ENCODE measurements at regions not wholly inside any gene's neighbourhood (a gene's known extent, or its start where the extent isn't known, plus 50 kb on each side); places are given as distances from the start of the nearest gene placed in this dataset.

GRCh38 chr3:193863657-193864357 is 270.8 kb downstream of the OPA1 start:
- Histone ChIP-seq H3K4me2 (ENCODE audit: low read length) (no peak overlapping the region), H3K9me3 (ENCODE audit: insufficient read depth, low read depth, low read length) (no peaks in the 10 kb centered on the region), H2BK12ac (ENCODE audit: low read length) (no peak overlapping the region), H4K8ac (ENCODE audit: low read depth, low read length) (no peak overlapping the region), H3K18ac (ENCODE audit: low read length) (no peak overlapping the region), H3K9ac (ENCODE audit: low read length) (no peak overlapping the region), H3K14ac (ENCODE audit: low read length) (no peak overlapping the region), H3K27ac (ENCODE audit: low read depth, low read length) (no peak overlapping the region), H4K91ac (ENCODE audit: low read depth, low read length) (no peak overlapping the region), H2AFZ (ENCODE audit: insufficient read depth, low read length, poor library complexity) (no peak overlapping the region), H3K79me1 (ENCODE audit: low read length) (peaks cover 2% of the 10 kb centered on the region), H3K79me2 (ENCODE audit: control insufficient read depth, insufficient read depth, low read length, poor library complexity) (no peaks in the 10 kb centered on the region), H3K23ac (ENCODE audit: low read length) (no peak overlapping the region), H3K4ac (ENCODE audit: low read depth, low read length) (no peak overlapping the region), H2BK120ac (ENCODE audit: insufficient read depth, low read length, poor library complexity) (no peak overlapping the region), H2AK5ac (ENCODE audit: low read length) (no peak overlapping the region), H4K12ac (ENCODE audit: low read depth, low read length) (no peak overlapping the region), H3K27me3 (ENCODE audit: insufficient read depth, low read length) (no peaks in the 10 kb centered on the region), H3K4me3 (ENCODE audit: low read depth, low read length) (no peak overlapping the region), H3K4me1 (ENCODE audit: control insufficient read depth in 1 of 2, insufficient read depth in 2 of 2, low read length in 2 of 2) (peaks cover 5 to 16% of the 10 kb centered on the region in 2 experiments), H2BK5ac (ENCODE audit: low read depth, low read length, poor library complexity) (no peak overlapping the region), H3K36me3 (ENCODE audit: control insufficient read depth in 1 of 2, insufficient read depth in 2 of 2, low read length in 2 of 2) (no peaks in the 10 kb centered on the region)
- DNase-seq: no peak
- no CpG with 5 or more reads among the region's 9 CpGs for WGBS (ENCODE audit: extremely low coverage, insufficient coverage, insufficient read length)

DNA sequence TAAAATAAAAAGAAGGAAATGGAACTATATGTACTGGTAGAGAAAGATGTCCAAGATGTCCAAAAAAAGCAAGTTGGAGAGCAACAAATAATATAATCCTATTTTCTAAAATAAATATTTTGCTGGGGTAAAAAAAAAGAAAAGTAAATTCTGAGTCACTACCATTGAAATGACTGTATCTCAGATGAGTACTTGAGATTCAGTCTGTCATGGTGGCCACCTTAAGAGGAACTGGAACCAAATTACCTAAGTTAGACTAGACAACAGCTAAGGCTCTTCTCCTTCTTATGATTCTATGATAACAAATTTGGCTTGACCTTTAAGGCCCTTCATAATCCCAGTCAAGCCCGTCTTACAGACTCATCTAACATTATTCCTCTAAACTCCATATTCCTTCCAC is 270.6 kb upstream of the HES1 start:
- Histone ChIP-seq H3K4me3 (ENCODE audit: low read depth, low read length) (no peak overlapping the region), H4K91ac (ENCODE audit: low read depth, low read length) (no peak overlapping the region), H3K27ac (ENCODE audit: low read depth, low read length) (no peak overlapping the region), H3K9me3 (ENCODE audit: insufficient read depth, low read depth, low read length) (no peaks in the 10 kb centered on the region), H3K79me1 (ENCODE audit: low read length) (peaks cover 16% of the 10 kb centered on the region), H3K4ac (ENCODE audit: low read depth, low read length) (no peak overlapping the region), H2AFZ (ENCODE audit: insufficient read depth, low read length, poor library complexity) (no peak overlapping the region), H3K36me3 (ENCODE audit: control insufficient read depth in 1 of 2, insufficient read depth in 2 of 2, low read length in 2 of 2) (no peaks in the 10 kb centered on the region), H3K9ac (ENCODE audit: low read length) (no peak overlapping the region), H3K14ac (ENCODE audit: low read length) (no peak overlapping the region), H3K23ac (ENCODE audit: low read length) (no peak overlapping the region), H2BK12ac (ENCODE audit: low read length) (no peak overlapping the region), H4K8ac (ENCODE audit: low read depth, low read length) (no peak overlapping the region), H3K27me3 (ENCODE audit: insufficient read depth, low read length) (no peaks in the 10 kb centered on the region), H3K4me2 (ENCODE audit: low read length) (no peak overlapping the region), H2BK5ac (ENCODE audit: low read depth, low read length, poor library complexity) (no peak overlapping the region), H3K4me1 (ENCODE audit: control insufficient read depth in 1 of 2, insufficient read depth in 2 of 2, low read length in 2 of 2) (peaks cover 18 to 29% of the 10 kb centered on the region in 2 experiments), H3K79me2 (ENCODE audit: control insufficient read depth, insufficient read depth, low read length, poor library complexity) (peaks cover 2% of the 10 kb centered on the region), H4K12ac (ENCODE audit: low read depth, low read length) (no peak overlapping the region), H3K18ac (ENCODE audit: low read length) (no peak overlapping the region), H2AK5ac (ENCODE audit: low read length) (no peak overlapping the region), H2BK120ac (ENCODE audit: insufficient read depth, low read length, poor library complexity) (no peak overlapping the region)
- WGBS (ENCODE audit: extremely low coverage, insufficient coverage, insufficient read length): no CpG with 5 or more reads among the region's 1 CpG
- DNase-seq: no peak

DNA sequence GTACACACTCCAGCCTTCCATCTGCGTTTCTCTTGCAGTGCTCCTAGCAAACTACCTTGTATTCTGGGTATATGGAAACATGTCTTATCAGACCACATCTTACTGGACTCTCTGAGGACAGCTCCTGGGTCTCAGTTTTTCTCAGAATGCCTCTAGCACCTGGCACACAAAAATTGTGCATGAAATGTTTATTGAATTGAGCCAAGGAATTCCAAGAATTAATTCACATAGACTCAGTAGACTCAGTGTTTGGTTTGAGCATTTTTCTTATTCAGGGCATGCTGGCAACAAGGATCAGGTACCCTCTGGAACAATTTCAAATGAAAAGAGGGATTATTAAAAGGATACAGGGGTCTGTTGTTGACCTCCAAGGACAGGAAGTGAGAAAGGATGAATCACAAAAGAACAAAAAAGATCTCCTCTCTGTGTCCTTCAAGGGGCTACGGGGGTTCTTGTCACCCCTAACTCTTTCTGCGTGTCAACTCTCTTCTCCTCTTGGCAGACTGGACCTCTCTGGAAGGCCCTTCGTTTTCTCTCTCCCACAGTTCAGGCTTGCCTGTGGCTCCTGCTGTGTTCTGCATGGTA is 270.0 kb upstream of the HES1 start:
- Histone ChIP-seq H3K9me3 (ENCODE audit: insufficient read depth, low read depth, low read length) (no peaks in the 10 kb centered on the region), H3K23ac (ENCODE audit: low read length) (no peak overlapping the region), H2BK12ac (ENCODE audit: low read length) (no peak overlapping the region), H4K12ac (ENCODE audit: low read depth, low read length) (no peak overlapping the region), H2AK5ac (ENCODE audit: low read length) (no peak overlapping the region), H2BK120ac (ENCODE audit: insufficient read depth, low read length, poor library complexity) (no peak overlapping the region), H3K9ac (ENCODE audit: low read length) (no peak overlapping the region), H3K4me1 (ENCODE audit: control insufficient read depth in 1 of 2, insufficient read depth in 2 of 2, low read length in 2 of 2) (peaks cover 24 to 35% of the 10 kb centered on the region in 2 experiments), H4K8ac (ENCODE audit: low read depth, low read length) (no peak overlapping the region), H3K18ac (ENCODE audit: low read length) (no peak overlapping the region), H2AFZ (ENCODE audit: insufficient read depth, low read length, poor library complexity) (no peak overlapping the region), H3K79me1 (ENCODE audit: low read length) (peaks cover 20% of the 10 kb centered on the region), H2BK5ac (ENCODE audit: low read depth, low read length, poor library complexity) (no peak overlapping the region), H3K79me2 (ENCODE audit: control insufficient read depth, insufficient read depth, low read length, poor library complexity) (peaks cover 2% of the 10 kb centered on the region), H3K27me3 (ENCODE audit: insufficient read depth, low read length) (no peaks in the 10 kb centered on the region), H4K91ac (ENCODE audit: low read depth, low read length) (no peak overlapping the region), H3K14ac (ENCODE audit: low read length) (no peak overlapping the region), H3K27ac (ENCODE audit: low read depth, low read length) (no peak overlapping the region), H3K4ac (ENCODE audit: low read depth, low read length) (no peak overlapping the region), H3K4me3 (ENCODE audit: low read depth, low read length) (no peak overlapping the region), H3K36me3 (ENCODE audit: control insufficient read depth in 1 of 2, insufficient read depth in 2 of 2, low read length in 2 of 2) (no peaks in the 10 kb centered on the region), H3K4me2 (ENCODE audit: low read length) (no peak overlapping the region)
- WGBS (ENCODE audit: extremely low coverage, insufficient coverage, insufficient read length): no CpG with 5 or more reads among the region's 4 CpGs
- no peak for DNase-seq

GRCh38 chr3:193868590-193868989 is 267.4 kb upstream of the HES1 start:
- H4K8ac ChIP-seq (ENCODE audit: low read depth, low read length): no peak overlapping the region
- H4K91ac ChIP-seq (ENCODE audit: low read depth, low read length): peak overlapping the region; percentile 81
- no peaks in the 10 kb centered on the region for H3K36me3 ChIP-seq (ENCODE audit: control insufficient read depth in 1 of 2, insufficient read depth in 2 of 2, low read length in 2 of 2)
- no peak overlapping the region for H2BK5ac ChIP-seq (ENCODE audit: low read depth, low read length, poor library complexity)
- H3K4ac ChIP-seq (ENCODE audit: low read depth, low read length): no peak overlapping the region
- DNase-seq: no peak
- H3K4me3 ChIP-seq (ENCODE audit: low read depth, low read length): no peak overlapping the region
- no peaks in the 10 kb centered on the region for H3K9me3 ChIP-seq (ENCODE audit: insufficient read depth, low read depth, low read length)
- H2AK5ac ChIP-seq (ENCODE audit: low read length): peak overlapping the region; percentile 25
- no peaks in the 10 kb centered on the region for H3K27me3 ChIP-seq (ENCODE audit: insufficient read depth, low read length)
- peaks cover 31% of the 10 kb centered on the region for H3K79me1 ChIP-seq (ENCODE audit: low read length)
- no peak overlapping the region for H3K27ac ChIP-seq (ENCODE audit: low read depth, low read length)
- no peak overlapping the region for H3K4me2 ChIP-seq (ENCODE audit: low read length)
- no peak overlapping the region for H4K12ac ChIP-seq (ENCODE audit: low read depth, low read length)
- peak overlapping the region; percentile 87 for H2BK12ac ChIP-seq (ENCODE audit: low read length)
- whole genome bisulfite sequencing (ENCODE audit: extremely low coverage, insufficient coverage, insufficient read length): no CpG with 5 or more reads among the region's 7 CpGs
- H3K9ac ChIP-seq (ENCODE audit: low read length): no peak overlapping the region
- H3K4me1 ChIP-seq (ENCODE audit: control insufficient read depth in 1 of 2, insufficient read depth in 2 of 2, low read length in 2 of 2): peaks cover 33 to 41% of the 10 kb centered on the region in 2 experiments
- peak overlapping the region; percentile 16 for H3K14ac ChIP-seq (ENCODE audit: low read length)
- no peak overlapping the region for H3K23ac ChIP-seq (ENCODE audit: low read length)
- H2AFZ ChIP-seq (ENCODE audit: insufficient read depth, low read length, poor library complexity): no peak overlapping the region
- peaks cover 2% of the 10 kb centered on the region for H3K79me2 ChIP-seq (ENCODE audit: control insufficient read depth, insufficient read depth, low read length, poor library complexity)
- H3K18ac ChIP-seq (ENCODE audit: low read length): peak overlapping the region; percentile 12
- peak overlapping the region; percentile 75 for H2BK120ac ChIP-seq (ENCODE audit: insufficient read depth, low read length, poor library complexity)
